Upper lobe of left lung (tissue), 4 donors: ENCODE measurements at regions not wholly inside any gene's neighbourhood (a gene's known extent, or its start where the extent isn't known, plus 50 kb on each side); places are given as distances from the start of the nearest gene placed in this dataset.

Experiments used
- EP300 ChIP-seq, 4 donors: sonication (generic); formaldehyde crosslinking; IDR thresholded peaks; one replicate each; pipeline ENCODE4 v1.5.1; 2017; ENCODE audit warnings: antibody characterized with exemption in 4 of 4, control low read depth in 2 of 4
- POLR2A ChIP-seq, 4 donors: fragments of 450-650 bp; IDR thresholded peaks; one replicate each; pipeline ENCODE4 v1.5.1; 2016 to 2017; ENCODE audit warnings: antibody characterized with exemption in 4 of 4, mild to moderate bottlenecking in 2 of 4
- POLR2AphosphoS5 ChIP-seq, 2 donors: sonication (generic); formaldehyde crosslinking; IDR thresholded peaks; one replicate each; pipeline ENCODE4 v1.5.1; 2017; ENCODE audit warnings: antibody characterized with exemption in 2 of 2
- TF ChIP-seq, protein P1 (sequence below), 6 experiments: fragments of 450-650 bp in 4 of 6; fragments of 200-600 bp in 2 of 6; sonication (generic) in 2 of 6; IDR thresholded peaks; one replicate each; pipeline ENCODE4 v1.5.1; 2016 to 2019; ENCODE audit warnings: antibody characterized with exemption in 6 of 6

- TF ChIP-seq POLR2AphosphoS5 (IDR thresholded peaks at IDR 0.05) (no peak), POLR2A (IDR thresholded peaks at IDR 0.05) (no peak), EP300 (IDR thresholded peaks at IDR 0.05) (no peak)
- TF ChIP-seq, protein P1, sequence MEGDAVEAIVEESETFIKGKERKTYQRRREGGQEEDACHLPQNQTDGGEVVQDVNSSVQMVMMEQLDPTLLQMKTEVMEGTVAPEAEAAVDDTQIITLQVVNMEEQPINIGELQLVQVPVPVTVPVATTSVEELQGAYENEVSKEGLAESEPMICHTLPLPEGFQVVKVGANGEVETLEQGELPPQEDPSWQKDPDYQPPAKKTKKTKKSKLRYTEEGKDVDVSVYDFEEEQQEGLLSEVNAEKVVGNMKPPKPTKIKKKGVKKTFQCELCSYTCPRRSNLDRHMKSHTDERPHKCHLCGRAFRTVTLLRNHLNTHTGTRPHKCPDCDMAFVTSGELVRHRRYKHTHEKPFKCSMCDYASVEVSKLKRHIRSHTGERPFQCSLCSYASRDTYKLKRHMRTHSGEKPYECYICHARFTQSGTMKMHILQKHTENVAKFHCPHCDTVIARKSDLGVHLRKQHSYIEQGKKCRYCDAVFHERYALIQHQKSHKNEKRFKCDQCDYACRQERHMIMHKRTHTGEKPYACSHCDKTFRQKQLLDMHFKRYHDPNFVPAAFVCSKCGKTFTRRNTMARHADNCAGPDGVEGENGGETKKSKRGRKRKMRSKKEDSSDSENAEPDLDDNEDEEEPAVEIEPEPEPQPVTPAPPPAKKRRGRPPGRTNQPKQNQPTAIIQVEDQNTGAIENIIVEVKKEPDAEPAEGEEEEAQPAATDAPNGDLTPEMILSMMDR (IDR thresholded peaks at IDR 0.05) = no peak
Observed at GRCh38 chr9:28134446-28134976, 561.2 kb upstream of the C9orf72 start.
